ENCODE measurements at regions not wholly inside any gene's neighbourhood (a gene's known extent, or its start where the extent isn't known, plus 50 kb on each side); places are given as distances from the start of the nearest gene placed in this dataset.

DNA sequence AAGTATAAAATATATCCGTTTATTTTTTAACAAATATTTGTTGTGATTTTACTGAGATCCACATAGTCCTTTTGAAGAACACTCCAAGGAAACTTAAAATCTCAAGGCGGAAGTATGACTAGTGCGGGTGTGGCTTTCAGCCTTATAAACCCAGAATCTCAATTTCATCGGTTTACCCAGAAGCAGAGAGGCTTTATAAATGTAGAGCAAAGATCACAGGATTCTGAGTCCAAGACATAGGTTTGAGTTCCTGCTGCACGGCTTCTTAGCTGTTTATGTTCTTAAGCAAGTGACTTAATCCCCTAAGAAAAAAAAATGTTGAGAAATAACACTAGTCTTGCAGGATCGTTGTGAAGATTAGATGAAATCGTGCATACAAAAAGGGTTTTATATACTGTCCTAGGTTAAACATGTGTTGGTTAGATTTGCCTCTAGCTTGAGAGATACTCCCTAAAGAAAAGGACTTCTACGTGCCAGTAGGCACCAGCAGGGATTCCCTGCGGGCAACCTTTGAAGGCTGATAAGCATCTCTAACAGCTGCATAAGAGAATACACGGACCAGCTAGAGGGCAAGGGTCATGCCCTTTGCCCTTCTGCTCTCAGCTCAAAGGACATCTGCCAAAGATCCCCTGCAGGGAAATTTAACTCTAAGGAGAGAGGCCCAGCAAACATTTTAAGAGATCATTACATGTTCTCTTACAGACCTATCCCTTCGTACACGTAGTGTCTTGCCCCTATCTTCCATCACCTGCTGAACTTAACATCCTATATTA, 130.4 kb upstream of the MIR17HG start:
- TF ChIP-seq, protein P1, sequence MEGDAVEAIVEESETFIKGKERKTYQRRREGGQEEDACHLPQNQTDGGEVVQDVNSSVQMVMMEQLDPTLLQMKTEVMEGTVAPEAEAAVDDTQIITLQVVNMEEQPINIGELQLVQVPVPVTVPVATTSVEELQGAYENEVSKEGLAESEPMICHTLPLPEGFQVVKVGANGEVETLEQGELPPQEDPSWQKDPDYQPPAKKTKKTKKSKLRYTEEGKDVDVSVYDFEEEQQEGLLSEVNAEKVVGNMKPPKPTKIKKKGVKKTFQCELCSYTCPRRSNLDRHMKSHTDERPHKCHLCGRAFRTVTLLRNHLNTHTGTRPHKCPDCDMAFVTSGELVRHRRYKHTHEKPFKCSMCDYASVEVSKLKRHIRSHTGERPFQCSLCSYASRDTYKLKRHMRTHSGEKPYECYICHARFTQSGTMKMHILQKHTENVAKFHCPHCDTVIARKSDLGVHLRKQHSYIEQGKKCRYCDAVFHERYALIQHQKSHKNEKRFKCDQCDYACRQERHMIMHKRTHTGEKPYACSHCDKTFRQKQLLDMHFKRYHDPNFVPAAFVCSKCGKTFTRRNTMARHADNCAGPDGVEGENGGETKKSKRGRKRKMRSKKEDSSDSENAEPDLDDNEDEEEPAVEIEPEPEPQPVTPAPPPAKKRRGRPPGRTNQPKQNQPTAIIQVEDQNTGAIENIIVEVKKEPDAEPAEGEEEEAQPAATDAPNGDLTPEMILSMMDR (IDR thresholded peaks at IDR 0.05; ENCODE audit: poor library complexity) = no peak
- TF ChIP-seq EZH2 (IDR thresholded peaks at IDR 0.05; ENCODE audit: borderline replicate concordance) = no peak
